HFFc6 (cell line): ENCODE measurements at regions not wholly inside any gene's neighbourhood (a gene's known extent, or its start where the extent isn't known, plus 50 kb on each side); places are given as distances from the start of the nearest gene placed in this dataset.

Source experiments
- DNase-seq: peaks from one replicate; pipeline ENCODE4 v3.0.0-alpha.2; 2018
- H3K27ac Mint-ChIP-seq: 2 replicates; pipeline ENCODE4 v1.8.0; 2020; ENCODE audit warnings: mild to moderate bottlenecking, mixed read lengths
- H3K27me3 Mint-ChIP-seq: 2 replicates; pipeline ENCODE4 v1.8.0; 2021; ENCODE audit warnings: mild to moderate bottlenecking, moderate library complexity, mixed read lengths; ENCODE audit not compliant: insufficient read depth
- H3K36me3 Mint-ChIP-seq: 2 replicates; pipeline ENCODE4 v1.8.0; 2021; ENCODE audit warnings: low read depth, mixed read lengths
- H3K4me1 Mint-ChIP-seq: 2 replicates; pipeline ENCODE4 v1.8.0; 2020; ENCODE audit warnings: low read depth, mixed read lengths
- H3K4me3 Mint-ChIP-seq: 2 replicates; pipeline ENCODE4 v1.8.0; 2020; ENCODE audit warnings: mild to moderate bottlenecking, moderate library complexity, mixed read lengths
- H3K9me3 Mint-ChIP-seq: 2 replicates; pipeline ENCODE4 v1.8.0; 2020; ENCODE audit warnings: mild to moderate bottlenecking, mixed read lengths
- CTCF ChIP-seq: fragments of 200-600 bp; sonication (generic); IDR thresholded peaks from 2 replicates; pipeline ENCODE4 v1.5.0; 2021; ENCODE audit warnings: antibody characterized with exemption, mild to moderate bottlenecking

- no peak for TF ChIP-seq CTCF
- Mint-ChIP-seq H3K27me3 (peaks cover 4% of the 10 kb centered on the region), H3K4me3 (no peak overlapping the region), H3K4me1 (no peaks in the 10 kb centered on the region), H3K27ac (no peak overlapping the region), H3K36me3 (no peaks in the 10 kb centered on the region), H3K9me3 (no peaks in the 10 kb centered on the region)
- DNase-seq: no peak
Measured at GRCh38 chr9:3689555-3689954, 163.8 kb upstream of the RFX3 start.

- no peak overlapping the region for H3K4me3 Mint-ChIP-seq
- H3K4me1 Mint-ChIP-seq: no peaks in the 10 kb centered on the region
- H3K27ac Mint-ChIP-seq: no peak overlapping the region
- no peak for TF ChIP-seq CTCF
- no peak for DNase-seq
- H3K27me3 Mint-ChIP-seq: no peaks in the 10 kb centered on the region; the same call in 1 of the 2 replicates
- H3K36me3 Mint-ChIP-seq: no peaks in the 10 kb centered on the region
- H3K9me3 Mint-ChIP-seq: no peaks in the 10 kb centered on the region
Measured at GRCh38 chr9:3687145-3687544, 161.3 kb upstream of the RFX3 start.

GRCh38 chr9:3682186-3682585 is 156.4 kb upstream of the RFX3 start:
- H3K27me3 Mint-ChIP-seq: no peaks in the 10 kb centered on the region
- H3K27ac Mint-ChIP-seq: no peak overlapping the region
- no peak for DNase-seq
- H3K36me3 Mint-ChIP-seq: no peaks in the 10 kb centered on the region
- H3K4me3 Mint-ChIP-seq: no peak overlapping the region
- no peak for TF ChIP-seq CTCF
- H3K4me1 Mint-ChIP-seq: no peaks in the 10 kb centered on the region
- no peaks in the 10 kb centered on the region for H3K9me3 Mint-ChIP-seq

GRCh38 chr9:3677541-3677940 is 151.7 kb upstream of the RFX3 start:
- H3K36me3 Mint-ChIP-seq: no peaks in the 10 kb centered on the region
- no peaks in the 10 kb centered on the region for H3K9me3 Mint-ChIP-seq
- no peak for DNase-seq
- H3K27me3 Mint-ChIP-seq: no peaks in the 10 kb centered on the region; the same call in 1 of the 2 replicates
- TF ChIP-seq CTCF: no peak
- no peak overlapping the region for H3K4me3 Mint-ChIP-seq
- no peaks in the 10 kb centered on the region for H3K4me1 Mint-ChIP-seq
- no peak overlapping the region for H3K27ac Mint-ChIP-seq

- Mint-ChIP-seq H3K9me3 (no peaks in the 10 kb centered on the region), H3K4me1 (no peaks in the 10 kb centered on the region), H3K27me3 (no peaks in the 10 kb centered on the region; the same call in 1 of the 2 replicates), H3K4me3 (no peak overlapping the region), H3K27ac (no peak overlapping the region), H3K36me3 (no peaks in the 10 kb centered on the region)
- no peak for TF ChIP-seq CTCF
- no peak for DNase-seq
Measured at GRCh38 chr9:3676766-3677165, 151.0 kb upstream of the RFX3 start.

GRCh38 chr9:3675946-3676345 is 150.1 kb upstream of the RFX3 start:
- Mint-ChIP-seq H3K4me3 (no peak overlapping the region), H3K27me3 (no peaks in the 10 kb centered on the region; the same call in 1 of the 2 replicates), H3K36me3 (no peaks in the 10 kb centered on the region), H3K9me3 (no peaks in the 10 kb centered on the region), H3K4me1 (no peaks in the 10 kb centered on the region), H3K27ac (no peak overlapping the region)
- no peak for TF ChIP-seq CTCF
- DNase-seq: no peak
